GM23338 (cell line): ENCODE measurements at regions not wholly inside any gene's neighbourhood (a gene's known extent, or its start where the extent isn't known, plus 50 kb on each side); places are given as distances from the start of the nearest gene placed in this dataset.

Source experiments
- ATAC-seq: fragments of 200-7000 bp; cut with Tn5 transposase; 3 replicates; pipeline ENCODE4 v1.9.1; 2020
- DNase-seq: peaks from one replicate; pipeline ENCODE4 v3.0.0-alpha.2; 2015; ENCODE audit warnings: low spot score
- H2AFZ ChIP-seq: fragments of 200-600 bp; sonication (generic); 2 replicates; pipeline ENCODE4 v1.8.0; 2016; ENCODE audit warnings: antibody characterized with exemption, mild to moderate bottlenecking, moderate library complexity
- H3F3A ChIP-seq: fragments of 200-600 bp; sonication (generic); replicated peaks from 2 replicates; pipeline ENCODE4 v1.8.0; 2017; ENCODE audit warnings: antibody characterized with exemption, mixed run types, low read depth
- H3K27ac ChIP-seq: fragments of 200-600 bp; sonication (generic); 2 replicates; pipeline ENCODE4 v1.6.1; 2016; ENCODE audit warnings: low read depth
- H3K27me3 ChIP-seq: fragments of 200-600 bp; sonication (generic); 2 replicates; pipeline ENCODE4 v1.8.0; 2016; ENCODE audit warnings: mild to moderate bottlenecking, mixed run types, moderate library complexity; ENCODE audit not compliant: insufficient read depth
- H3K36me3 ChIP-seq: fragments of 200-600 bp; sonication (generic); 2 replicates; pipeline ENCODE4 v1.8.0; 2016; ENCODE audit warnings: mild to moderate bottlenecking; ENCODE audit not compliant: insufficient read depth
- H3K4me1 ChIP-seq: fragments of 200-600 bp; sonication (generic); 2 replicates; pipeline ENCODE4 v1.8.0; 2016; ENCODE audit warnings: mild to moderate bottlenecking, moderate library complexity; ENCODE audit not compliant: insufficient read depth
- H3K4me2 ChIP-seq: fragments of 200-600 bp; sonication (generic); 2 replicates; pipeline ENCODE4 v1.7.1; 2017; ENCODE audit warnings: mixed run types
- H3K4me3 ChIP-seq: fragments of 200-600 bp; sonication (generic); 2 replicates; pipeline ENCODE4 v1.6.1; 2016; ENCODE audit warnings: mixed run types
- H3K79me2 ChIP-seq: fragments of 200-600 bp; sonication (generic); replicated peaks from 2 replicates; pipeline ENCODE4 v1.8.0; 2017; ENCODE audit warnings: mild to moderate bottlenecking; ENCODE audit not compliant: insufficient read depth
- H3K9me2 ChIP-seq: fragments of 200-600 bp; sonication (generic); 2 replicates; pipeline ENCODE4 v1.8.0; 2017; ENCODE audit not compliant: insufficient read depth
- H4K20me1 ChIP-seq: fragments of 200-600 bp; sonication (generic); replicated peaks from 2 replicates; pipeline ENCODE4 v1.8.0; 2017; ENCODE audit warnings: mild to moderate bottlenecking; ENCODE audit not compliant: insufficient read depth
- H3K27ac Mint-ChIP-seq: 2 replicates; pipeline ENCODE4 v1.8.0; 2020; ENCODE audit warnings: inconsistent platforms, mild to moderate bottlenecking, moderate library complexity, mixed read lengths
- H3K27me3 Mint-ChIP-seq: 3 replicates; pipeline ENCODE4 v1.8.0; 2022; ENCODE audit warnings: low read depth, mild to moderate bottlenecking, moderate library complexity, mixed read lengths, inconsistent platforms; ENCODE audit not compliant: insufficient read depth, poor library complexity
- H3K36me3 Mint-ChIP-seq: 3 replicates; pipeline ENCODE4 v1.8.0; 2021; ENCODE audit warnings: low read depth, mild to moderate bottlenecking, inconsistent platforms, moderate library complexity, mixed read lengths
- H3K4me1 Mint-ChIP-seq: 3 replicates; pipeline ENCODE4 v1.8.0; 2020; ENCODE audit warnings: mild to moderate bottlenecking, inconsistent platforms, mixed read lengths
- H3K4me3 Mint-ChIP-seq: 3 replicates; pipeline ENCODE4 v1.8.0; 2021; ENCODE audit warnings: moderate library complexity, mild to moderate bottlenecking, inconsistent platforms, mixed read lengths
- H3K9me3 Mint-ChIP-seq: 3 replicates; pipeline ENCODE4 v1.8.0; 2020; ENCODE audit warnings: moderate library complexity, mild to moderate bottlenecking, inconsistent platforms, mixed read lengths
- CREB1 ChIP-seq: fragments of 250-450 bp; sonication (Bioruptor Pico); IDR thresholded peaks from 2 replicates; pipeline ENCODE4 v1.5.0; 2020; ENCODE audit warnings: low read depth, mild to moderate bottlenecking, moderate library complexity
- EZH2 ChIP-seq: fragments of 200-600 bp; sonication (generic); IDR thresholded peaks from one replicate; pipeline ENCODE4 v1.8.0; 2017; ENCODE audit warnings: antibody characterized with exemption, mild to moderate bottlenecking, low read depth; ENCODE audit not compliant: unreplicated experiment
- EZH2phosphoT487 ChIP-seq: fragments of 200-600 bp; sonication (generic); IDR thresholded peaks from one replicate; pipeline ENCODE4 v1.8.1; 2018; ENCODE audit warnings: antibody characterized with exemption; ENCODE audit not compliant: unreplicated experiment
- JUNB ChIP-seq: IDR thresholded peaks from one replicate; pipeline ENCODE4 v1.6.1; 2016; ENCODE audit warnings: antibody characterized with exemption; ENCODE audit not compliant: unreplicated experiment
- NANOG ChIP-seq: IDR thresholded peaks from 2 replicates; pipeline ENCODE4 v1.6.1; 2016; ENCODE audit warnings: antibody characterized with exemption, borderline replicate concordance
- POLR2AphosphoS5 ChIP-seq: IDR thresholded peaks from 2 replicates; pipeline ENCODE4 v1.6.1; 2016; ENCODE audit warnings: antibody characterized with exemption, low read depth
- REST ChIP-seq: IDR thresholded peaks from one replicate; pipeline ENCODE4 v1.6.1; 2018; ENCODE audit warnings: antibody characterized with exemption; ENCODE audit not compliant: unreplicated experiment
- STAT1 ChIP-seq: IDR thresholded peaks from one replicate; pipeline ENCODE4 v1.6.1; 2016; ENCODE audit warnings: antibody characterized with exemption; ENCODE audit not compliant: unreplicated experiment
- ZNF114 ChIP-seq: fragments of 250-450 bp; sonication (Bioruptor Pico); IDR thresholded peaks from 2 replicates; pipeline ENCODE4 v1.5.0; 2020; ENCODE audit warnings: mild to moderate bottlenecking, moderate library complexity
- ZNF331 ChIP-seq: fragments of 250-450 bp; sonication (Bioruptor Pico); IDR thresholded peaks from 2 replicates; pipeline ENCODE4 v1.5.0; 2020; ENCODE audit warnings: low read depth, mild to moderate bottlenecking, moderate library complexity
- TF ChIP-seq, protein P1 (sequence below): fragments of 250-450 bp; sonication (Bioruptor Pico); IDR thresholded peaks from 2 replicates; pipeline ENCODE4 v1.5.0; 2020; ENCODE audit warnings: mild to moderate bottlenecking, moderate library complexity
- TF ChIP-seq, protein P2 (sequence below), 2 experiments: fragments of 200-600 bp in 1 of 2; sonication (generic) in 1 of 2; conservative IDR thresholded peaks; 2 replicates each; pipeline versions ENCODE4 v1.5.1 to v1.6.1; 2016 to 2017; ENCODE audit warnings: antibody characterized with exemption in 2 of 2, low read depth in 2 of 2, mild to moderate bottlenecking in 2 of 2, moderate library complexity in 1 of 2
- TF ChIP-seq, protein P3 (sequence below): IDR thresholded peaks from 2 replicates; pipeline ENCODE4 v1.6.1; 2016; ENCODE audit warnings: antibody characterized with exemption

GRCh38 chr17:77882040-77882439 is 76.5 kb upstream of the TNRC6C start:
- Histone ChIP-seq H4K20me1 (no peaks in the 10 kb centered on the region), H3K9me2 (no peaks in the 10 kb centered on the region), H3K4me3 (no peak overlapping the region), H3K79me2 (no peaks in the 10 kb centered on the region), H2AFZ (no peak overlapping the region), H3F3A (0 out of 2 replicates have a peak, but pooled peaks cover 3% of the 10 kb centered on the region), H3K4me1 (peaks cover 5% of the 10 kb centered on the region), H3K4me2 (no peak overlapping the region), H3K36me3 (no peaks in the 10 kb centered on the region), H3K27ac (no peak overlapping the region), H3K27me3 (peaks cover 8% of the 10 kb centered on the region)
- Mint-ChIP-seq H3K4me1 (peaks cover 24% of the 10 kb centered on the region), H3K27me3 (peaks cover 20% of the 10 kb centered on the region), H3K27ac (no peak overlapping the region), H3K9me3 (no peaks in the 10 kb centered on the region), H3K4me3 (no peak overlapping the region), H3K36me3 (no peaks in the 10 kb centered on the region)
- no peak for TF ChIP-seq POLR2AphosphoS5
- no peak for TF ChIP-seq EZH2
- no peak for TF ChIP-seq ZNF331
- TF ChIP-seq, protein P1, sequence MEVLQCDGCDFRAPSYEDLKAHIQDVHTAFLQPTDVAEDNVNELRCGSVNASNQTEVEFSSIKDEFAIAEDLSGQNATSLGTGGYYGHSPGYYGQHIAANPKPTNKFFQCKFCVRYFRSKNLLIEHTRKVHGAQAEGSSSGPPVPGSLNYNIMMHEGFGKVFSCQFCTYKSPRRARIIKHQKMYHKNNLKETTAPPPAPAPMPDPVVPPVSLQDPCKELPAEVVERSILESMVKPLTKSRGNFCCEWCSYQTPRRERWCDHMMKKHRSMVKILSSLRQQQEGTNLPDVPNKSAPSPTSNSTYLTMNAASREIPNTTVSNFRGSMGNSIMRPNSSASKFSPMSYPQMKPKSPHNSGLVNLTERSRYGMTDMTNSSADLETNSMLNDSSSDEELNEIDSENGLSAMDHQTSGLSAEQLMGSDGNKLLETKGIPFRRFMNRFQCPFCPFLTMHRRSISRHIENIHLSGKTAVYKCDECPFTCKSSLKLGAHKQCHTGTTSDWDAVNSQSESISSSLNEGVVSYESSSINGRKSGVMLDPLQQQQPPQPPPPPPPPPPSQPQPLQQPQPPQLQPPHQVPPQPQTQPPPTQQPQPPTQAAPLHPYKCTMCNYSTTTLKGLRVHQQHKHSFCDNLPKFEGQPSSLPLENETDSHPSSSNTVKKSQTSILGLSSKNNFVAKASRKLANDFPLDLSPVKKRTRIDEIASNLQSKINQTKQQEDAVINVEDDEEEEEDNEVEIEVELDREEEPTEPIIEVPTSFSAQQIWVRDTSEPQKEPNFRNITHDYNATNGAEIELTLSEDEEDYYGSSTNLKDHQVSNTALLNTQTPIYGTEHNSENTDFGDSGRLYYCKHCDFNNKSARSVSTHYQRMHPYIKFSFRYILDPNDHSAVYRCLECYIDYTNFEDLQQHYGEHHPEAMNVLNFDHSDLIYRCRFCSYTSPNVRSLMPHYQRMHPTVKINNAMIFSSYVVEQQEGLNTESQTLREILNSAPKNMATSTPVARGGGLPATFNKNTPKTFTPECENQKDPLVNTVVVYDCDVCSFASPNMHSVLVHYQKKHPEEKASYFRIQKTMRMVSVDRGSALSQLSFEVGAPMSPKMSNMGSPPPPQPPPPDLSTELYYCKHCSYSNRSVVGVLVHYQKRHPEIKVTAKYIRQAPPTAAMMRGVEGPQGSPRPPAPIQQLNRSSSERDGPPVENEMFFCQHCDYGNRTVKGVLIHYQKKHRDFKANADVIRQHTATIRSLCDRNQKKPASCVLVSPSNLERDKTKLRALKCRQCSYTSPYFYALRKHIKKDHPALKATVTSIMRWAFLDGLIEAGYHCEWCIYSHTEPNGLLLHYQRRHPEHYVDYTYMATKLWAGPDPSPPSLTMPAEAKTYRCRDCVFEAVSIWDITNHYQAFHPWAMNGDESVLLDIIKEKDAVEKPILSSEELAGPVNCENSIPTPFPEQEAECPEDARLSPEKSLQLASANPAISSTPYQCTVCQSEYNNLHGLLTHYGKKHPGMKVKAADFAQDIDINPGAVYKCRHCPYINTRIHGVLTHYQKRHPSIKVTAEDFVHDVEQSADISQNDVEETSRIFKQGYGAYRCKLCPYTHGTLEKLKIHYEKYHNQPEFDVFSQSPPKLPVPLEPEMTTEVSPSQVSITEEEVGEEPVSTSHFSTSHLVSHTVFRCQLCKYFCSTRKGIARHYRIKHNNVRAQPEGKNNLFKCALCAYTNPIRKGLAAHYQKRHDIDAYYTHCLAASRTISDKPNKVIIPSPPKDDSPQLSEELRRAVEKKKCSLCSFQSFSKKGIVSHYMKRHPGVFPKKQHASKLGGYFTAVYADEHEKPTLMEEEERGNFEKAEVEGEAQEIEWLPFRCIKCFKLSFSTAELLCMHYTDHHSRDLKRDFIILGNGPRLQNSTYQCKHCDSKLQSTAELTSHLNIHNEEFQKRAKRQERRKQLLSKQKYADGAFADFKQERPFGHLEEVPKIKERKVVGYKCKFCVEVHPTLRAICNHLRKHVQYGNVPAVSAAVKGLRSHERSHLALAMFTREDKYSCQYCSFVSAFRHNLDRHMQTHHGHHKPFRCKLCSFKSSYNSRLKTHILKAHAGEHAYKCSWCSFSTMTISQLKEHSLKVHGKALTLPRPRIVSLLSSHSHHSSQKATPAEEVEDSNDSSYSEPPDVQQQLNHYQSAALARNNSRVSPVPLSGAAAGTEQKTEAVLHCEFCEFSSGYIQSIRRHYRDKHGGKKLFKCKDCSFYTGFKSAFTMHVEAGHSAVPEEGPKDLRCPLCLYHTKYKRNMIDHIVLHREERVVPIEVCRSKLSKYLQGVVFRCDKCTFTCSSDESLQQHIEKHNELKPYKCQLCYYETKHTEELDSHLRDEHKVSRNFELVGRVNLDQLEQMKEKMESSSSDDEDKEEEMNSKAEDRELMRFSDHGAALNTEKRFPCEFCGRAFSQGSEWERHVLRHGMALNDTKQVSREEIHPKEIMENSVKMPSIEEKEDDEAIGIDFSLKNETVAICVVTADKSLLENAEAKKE (CRISPR knock-in tag) = no peak
- no peak for TF ChIP-seq ZNF114 (CRISPR knock-in tag)
- no peak for TF ChIP-seq EZH2phosphoT487
- TF ChIP-seq JUNB = no peak
- no peak for TF ChIP-seq NANOG
- TF ChIP-seq REST = no peak
- TF ChIP-seq CREB1 (CRISPR knock-in tag) = no peak
- TF ChIP-seq, protein P2, sequence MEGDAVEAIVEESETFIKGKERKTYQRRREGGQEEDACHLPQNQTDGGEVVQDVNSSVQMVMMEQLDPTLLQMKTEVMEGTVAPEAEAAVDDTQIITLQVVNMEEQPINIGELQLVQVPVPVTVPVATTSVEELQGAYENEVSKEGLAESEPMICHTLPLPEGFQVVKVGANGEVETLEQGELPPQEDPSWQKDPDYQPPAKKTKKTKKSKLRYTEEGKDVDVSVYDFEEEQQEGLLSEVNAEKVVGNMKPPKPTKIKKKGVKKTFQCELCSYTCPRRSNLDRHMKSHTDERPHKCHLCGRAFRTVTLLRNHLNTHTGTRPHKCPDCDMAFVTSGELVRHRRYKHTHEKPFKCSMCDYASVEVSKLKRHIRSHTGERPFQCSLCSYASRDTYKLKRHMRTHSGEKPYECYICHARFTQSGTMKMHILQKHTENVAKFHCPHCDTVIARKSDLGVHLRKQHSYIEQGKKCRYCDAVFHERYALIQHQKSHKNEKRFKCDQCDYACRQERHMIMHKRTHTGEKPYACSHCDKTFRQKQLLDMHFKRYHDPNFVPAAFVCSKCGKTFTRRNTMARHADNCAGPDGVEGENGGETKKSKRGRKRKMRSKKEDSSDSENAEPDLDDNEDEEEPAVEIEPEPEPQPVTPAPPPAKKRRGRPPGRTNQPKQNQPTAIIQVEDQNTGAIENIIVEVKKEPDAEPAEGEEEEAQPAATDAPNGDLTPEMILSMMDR (conservative IDR thresholded peaks at IDR 0.05; ENCODE audit: low read depth in 2 of 2) = no peak
- TF ChIP-seq, protein P3, sequence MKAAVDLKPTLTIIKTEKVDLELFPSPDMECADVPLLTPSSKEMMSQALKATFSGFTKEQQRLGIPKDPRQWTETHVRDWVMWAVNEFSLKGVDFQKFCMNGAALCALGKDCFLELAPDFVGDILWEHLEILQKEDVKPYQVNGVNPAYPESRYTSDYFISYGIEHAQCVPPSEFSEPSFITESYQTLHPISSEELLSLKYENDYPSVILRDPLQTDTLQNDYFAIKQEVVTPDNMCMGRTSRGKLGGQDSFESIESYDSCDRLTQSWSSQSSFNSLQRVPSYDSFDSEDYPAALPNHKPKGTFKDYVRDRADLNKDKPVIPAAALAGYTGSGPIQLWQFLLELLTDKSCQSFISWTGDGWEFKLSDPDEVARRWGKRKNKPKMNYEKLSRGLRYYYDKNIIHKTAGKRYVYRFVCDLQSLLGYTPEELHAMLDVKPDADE = no peak
- no peak for TF ChIP-seq STAT1
- DNase-seq = no peak
- ATAC-seq = no peak
